ENCODE measurements at regions not wholly inside any gene's neighbourhood (a gene's known extent, or its start where the extent isn't known, plus 50 kb on each side); places are given as distances from the start of the nearest gene placed in this dataset.

GRCh38 chr5:40167283-40167682 lies 512.4 kb upstream of the PTGER4 start:
- H3K9me3 ChIP-seq (ENCODE audit: control insufficient read depth, insufficient read depth, low read length), result no peaks in the 10 kb centered on the region
- ChIA-PET POLR2A (no interaction called here), CTCF (no interaction called here)
- H3K27me3 ChIP-seq (ENCODE audit: control insufficient read depth, insufficient read depth, low read length), result no peaks in the 10 kb centered on the region
- no peak for DNase-seq (ENCODE audit: low read depth, low spot score)
- TF ChIP-seq, protein P1, sequence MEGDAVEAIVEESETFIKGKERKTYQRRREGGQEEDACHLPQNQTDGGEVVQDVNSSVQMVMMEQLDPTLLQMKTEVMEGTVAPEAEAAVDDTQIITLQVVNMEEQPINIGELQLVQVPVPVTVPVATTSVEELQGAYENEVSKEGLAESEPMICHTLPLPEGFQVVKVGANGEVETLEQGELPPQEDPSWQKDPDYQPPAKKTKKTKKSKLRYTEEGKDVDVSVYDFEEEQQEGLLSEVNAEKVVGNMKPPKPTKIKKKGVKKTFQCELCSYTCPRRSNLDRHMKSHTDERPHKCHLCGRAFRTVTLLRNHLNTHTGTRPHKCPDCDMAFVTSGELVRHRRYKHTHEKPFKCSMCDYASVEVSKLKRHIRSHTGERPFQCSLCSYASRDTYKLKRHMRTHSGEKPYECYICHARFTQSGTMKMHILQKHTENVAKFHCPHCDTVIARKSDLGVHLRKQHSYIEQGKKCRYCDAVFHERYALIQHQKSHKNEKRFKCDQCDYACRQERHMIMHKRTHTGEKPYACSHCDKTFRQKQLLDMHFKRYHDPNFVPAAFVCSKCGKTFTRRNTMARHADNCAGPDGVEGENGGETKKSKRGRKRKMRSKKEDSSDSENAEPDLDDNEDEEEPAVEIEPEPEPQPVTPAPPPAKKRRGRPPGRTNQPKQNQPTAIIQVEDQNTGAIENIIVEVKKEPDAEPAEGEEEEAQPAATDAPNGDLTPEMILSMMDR (IDR thresholded peaks at IDR 0.05; ENCODE audit: low read depth, low read length), result no peak
- no peak overlapping the region for H3K27ac ChIP-seq (ENCODE audit: low read depth, low read length)
- no peak overlapping the region for H3K4me3 ChIP-seq (ENCODE audit: low read depth, low read length)

DNA sequence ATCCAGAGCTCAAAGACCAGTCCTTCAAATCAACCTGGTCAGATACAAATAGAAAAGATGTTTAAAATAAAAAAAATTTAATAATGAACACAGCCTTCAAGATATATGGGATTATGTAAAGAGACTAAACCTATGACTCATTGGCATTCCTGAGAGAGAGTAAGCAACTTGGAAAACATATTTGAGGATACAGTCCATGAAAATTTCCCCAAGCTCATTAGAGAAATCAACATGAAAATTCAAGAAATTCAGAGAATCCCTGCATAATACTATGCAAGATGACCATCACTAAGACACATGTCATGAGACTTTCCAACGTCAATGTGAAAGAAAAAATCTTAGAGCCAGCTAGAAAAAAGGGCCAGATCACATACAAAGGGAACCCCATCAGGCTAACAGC lies 512.9 kb upstream of the PTGER4 start:
- ChIA-PET POLR2A (no interaction called here), CTCF (interaction anchor here (0.6 to 1.3 kb wide), 2 partner anchors 218 to 590 kb away, joined by 4 to 7 read pairs; no protein-coding TSS in a partner anchor)
- Histone ChIP-seq H3K9me3 (ENCODE audit: control insufficient read depth, insufficient read depth, low read length) (no peaks in the 10 kb centered on the region), H3K27me3 (ENCODE audit: control insufficient read depth, insufficient read depth, low read length) (no peaks in the 10 kb centered on the region), H3K4me3 (ENCODE audit: low read depth, low read length) (no peak overlapping the region), H3K27ac (ENCODE audit: low read depth, low read length) (no peak overlapping the region)
- TF ChIP-seq, protein P1 (IDR thresholded peaks at IDR 0.05; ENCODE audit: low read depth, low read length), result no peak
- no peak for DNase-seq (ENCODE audit: low read depth, low spot score)

- ChIA-PET POLR2A (no interaction called here), CTCF (interaction anchor here (0.6 to 1.3 kb wide), 3 partner anchors 217 to 589 kb away, joined by 3 to 7 read pairs (median 4); no protein-coding TSS in a partner anchor)
- H3K9me3 ChIP-seq (ENCODE audit: control insufficient read depth, insufficient read depth, low read length), result no peaks in the 10 kb centered on the region
- H3K27me3 ChIP-seq (ENCODE audit: control insufficient read depth, insufficient read depth, low read length), result no peaks in the 10 kb centered on the region
- no peak for DNase-seq (ENCODE audit: low read depth, low spot score)
- H3K27ac ChIP-seq (ENCODE audit: low read depth, low read length), result no peak overlapping the region
- H3K4me3 ChIP-seq (ENCODE audit: low read depth, low read length), result no peak overlapping the region
- TF ChIP-seq, protein P1 (IDR thresholded peaks at IDR 0.05; ENCODE audit: low read depth, low read length), result 0 out of 2 replicates have a peak, but pooled peaks have one; percentile 13
Measured at GRCh38 chr5:40165789-40166728, 513.7 kb upstream of the PTGER4 start.

DNA sequence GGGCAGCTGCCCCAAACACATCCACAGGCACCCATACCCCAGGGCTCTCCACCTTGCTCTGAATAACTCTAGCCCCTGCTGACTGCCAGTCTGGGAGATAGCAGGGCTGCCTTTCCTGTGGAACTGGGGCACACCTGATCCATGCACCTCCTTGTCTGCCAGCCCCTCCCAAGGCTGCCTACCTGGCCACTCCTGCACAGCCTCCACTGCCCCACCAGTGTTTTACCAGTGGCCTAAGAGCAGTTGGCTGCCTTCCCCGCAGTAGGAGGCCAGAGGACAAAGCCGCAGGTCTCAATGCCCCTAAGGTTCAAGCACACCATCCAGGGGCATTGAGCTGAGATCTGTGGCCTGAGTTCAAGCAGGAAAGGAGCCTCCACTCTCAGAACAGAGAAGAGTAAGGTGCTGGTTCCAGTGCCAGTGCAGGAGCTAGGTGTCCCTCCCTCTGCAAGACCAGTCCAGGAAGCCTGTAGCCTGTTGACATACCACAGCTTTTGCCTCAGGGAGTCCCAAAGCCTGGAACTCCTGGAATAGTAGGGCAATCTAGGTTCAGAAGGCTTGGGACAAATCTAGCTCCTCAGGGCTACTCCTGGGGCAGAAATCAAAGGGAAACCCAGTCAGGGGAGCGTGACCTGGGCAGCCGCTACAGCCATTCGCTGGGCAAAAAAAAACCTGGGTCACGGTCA lies 514.5 kb upstream of the PTGER4 start:
- TF ChIP-seq, protein P1 (IDR thresholded peaks at IDR 0.05; ENCODE audit: low read depth, low read length), result no peak
- CTCF ChIA-PET, result interaction anchor here (1.3 kb wide), 1 partner anchor 217 kb away, joined by 4 read pairs; no protein-coding TSS in a partner anchor
- no peaks in the 10 kb centered on the region for H3K9me3 ChIP-seq (ENCODE audit: control insufficient read depth, insufficient read depth, low read length)

GRCh38 chr5:40160435-40160834 lies 519.3 kb upstream of the PTGER4 start:
- Histone ChIP-seq H3K4me3 (ENCODE audit: low read depth, low read length) (no peak overlapping the region), H3K27ac (ENCODE audit: low read depth, low read length) (no peak overlapping the region), H3K27me3 (ENCODE audit: control insufficient read depth, insufficient read depth, low read length) (no peaks in the 10 kb centered on the region), H3K9me3 (ENCODE audit: control insufficient read depth, insufficient read depth, low read length) (no peaks in the 10 kb centered on the region)
- TF ChIP-seq, protein P1 (IDR thresholded peaks at IDR 0.05; ENCODE audit: low read depth, low read length), result no peak
- ChIA-PET POLR2A (no interaction called here), CTCF (no interaction called here)
- DNase-seq (ENCODE audit: low read depth, low spot score), result no peak

More for the DNA sequence above, 514.5 kb upstream of the PTGER4 start:
- POLR2A ChIA-PET, result no interaction called here
- Histone ChIP-seq H3K4me3 (ENCODE audit: low read depth, low read length) (no peak overlapping the region), H3K27me3 (ENCODE audit: control insufficient read depth, insufficient read depth, low read length) (no peaks in the 10 kb centered on the region), H3K27ac (ENCODE audit: low read depth, low read length) (no peak overlapping the region)
- DNase-seq (ENCODE audit: low read depth, low spot score), result no peak

All from AG04450 (cell line).